AG08396 (cell line): ENCODE measurements at regions not wholly inside any gene's neighbourhood (a gene's known extent, or its start where the extent isn't known, plus 50 kb on each side); places are given as distances from the start of the nearest gene placed in this dataset.

ENCODE experiments used
- DNase-seq: peaks from one replicate; pipeline ENCODE4 v3.0.0; 2012; ENCODE audit warnings: low spot score, mixed read lengths

DNA sequence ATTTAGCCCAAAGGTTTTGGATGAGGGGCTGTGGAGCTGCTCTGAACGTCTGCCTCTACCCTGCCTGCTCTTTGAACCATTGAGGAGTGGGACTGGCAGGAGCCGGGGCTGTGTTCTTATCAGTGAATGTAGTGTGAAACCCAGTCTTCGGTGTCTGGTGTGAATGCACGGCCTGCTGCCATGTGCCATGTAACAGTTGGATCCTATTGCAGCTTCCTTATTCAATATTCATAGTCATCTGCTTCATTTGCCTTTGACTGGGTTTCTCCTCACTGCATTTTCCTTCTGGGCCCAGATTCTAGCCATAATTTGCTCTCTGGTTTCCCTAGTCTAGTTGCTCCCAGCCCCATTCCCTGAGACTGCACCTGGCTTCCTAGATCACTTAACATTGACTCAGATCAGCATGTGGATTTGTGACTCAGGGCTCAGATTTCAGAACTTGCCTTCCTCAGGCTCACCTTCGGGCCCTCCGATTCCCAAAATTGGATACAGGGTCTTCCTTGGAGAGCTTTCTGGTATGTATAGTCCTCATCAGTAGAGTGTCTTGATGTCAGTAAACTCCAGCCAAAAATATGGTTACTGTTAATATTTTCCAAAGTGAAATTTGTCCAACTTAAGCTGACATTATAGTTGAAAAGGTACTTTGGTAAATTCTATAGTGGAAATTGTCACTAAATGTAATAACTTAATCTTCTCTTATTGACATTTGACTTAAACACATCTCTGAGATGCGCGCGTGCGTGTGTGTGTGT, 94.0 kb upstream of the DDIT4L start:
- DNase-seq: no peak

DNA sequence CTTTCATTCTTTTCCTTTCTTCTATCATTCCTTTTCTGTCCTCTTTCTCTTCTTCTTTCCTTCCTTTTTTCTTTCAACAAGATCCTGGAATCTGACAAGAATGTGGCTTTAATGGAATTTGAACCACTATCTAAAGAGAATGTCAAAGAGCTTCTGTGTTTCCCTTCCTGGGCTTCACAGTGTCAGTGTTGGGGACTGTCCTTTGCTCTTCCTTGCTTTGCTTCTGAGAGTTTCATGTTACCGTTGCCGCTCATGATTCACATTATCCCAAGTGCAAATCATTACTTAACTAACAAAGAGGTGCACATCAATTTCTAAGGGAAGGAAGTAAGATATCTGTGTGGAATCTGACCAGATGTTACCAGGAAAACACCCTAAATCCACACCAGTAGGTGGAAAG, 90.5 kb upstream of the DDIT4L start:
- DNase-seq: no peak

DNA sequence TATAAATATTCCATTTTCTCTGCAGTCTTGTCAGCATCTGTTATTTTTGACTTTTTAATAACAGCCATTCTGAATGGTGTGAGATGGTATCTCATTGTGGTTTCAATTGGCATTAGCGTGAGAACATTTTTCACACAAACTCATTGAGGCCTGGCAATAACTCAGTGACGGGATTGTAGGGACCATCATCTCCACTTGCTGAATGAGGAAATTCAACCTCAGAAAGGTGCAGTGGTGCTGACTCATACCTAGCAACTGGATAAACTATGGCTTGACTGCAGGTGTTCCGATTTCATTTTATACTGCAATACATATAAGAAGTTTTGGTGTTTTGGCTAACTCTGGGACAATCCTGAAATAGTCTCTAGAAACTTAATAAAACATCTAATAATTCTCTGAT, 88.3 kb upstream of the DDIT4L start:
- no peak for DNase-seq

- no peak for DNase-seq
Observed at GRCh38 chr4:100269446-100269845, 79.2 kb upstream of the DDIT4L start.

- no peak for DNase-seq
Observed at GRCh38 chr4:100268789-100269188, 78.5 kb upstream of the DDIT4L start.

GRCh38 chr4:100261346-100261745, 71.1 kb upstream of the DDIT4L start:
- DNase-seq: no peak

- no peak for DNase-seq
Observed at GRCh38 chr4:100258675-100259074, 68.4 kb upstream of the DDIT4L start.

DNA sequence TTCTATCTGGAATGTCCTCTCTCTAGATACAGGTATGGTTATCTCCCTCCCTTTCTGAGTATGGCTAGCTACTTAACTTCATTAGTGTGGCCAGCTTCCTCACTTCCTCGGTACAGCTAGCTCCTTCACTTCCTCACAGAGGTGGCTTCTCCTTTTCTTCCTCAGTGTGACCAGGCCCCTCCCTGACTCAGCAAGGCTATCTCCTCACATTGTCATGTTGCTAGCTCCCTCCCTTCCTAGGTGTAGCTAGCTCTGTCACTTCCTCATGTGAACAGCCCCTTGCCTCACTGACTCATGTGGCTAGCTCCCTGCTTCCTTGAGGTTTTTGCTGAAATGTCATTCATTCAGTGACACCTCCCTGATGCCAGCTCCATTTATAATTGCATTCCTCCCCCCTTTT, 67.3 kb upstream of the DDIT4L start:
- DNase-seq: no peak

DNA sequence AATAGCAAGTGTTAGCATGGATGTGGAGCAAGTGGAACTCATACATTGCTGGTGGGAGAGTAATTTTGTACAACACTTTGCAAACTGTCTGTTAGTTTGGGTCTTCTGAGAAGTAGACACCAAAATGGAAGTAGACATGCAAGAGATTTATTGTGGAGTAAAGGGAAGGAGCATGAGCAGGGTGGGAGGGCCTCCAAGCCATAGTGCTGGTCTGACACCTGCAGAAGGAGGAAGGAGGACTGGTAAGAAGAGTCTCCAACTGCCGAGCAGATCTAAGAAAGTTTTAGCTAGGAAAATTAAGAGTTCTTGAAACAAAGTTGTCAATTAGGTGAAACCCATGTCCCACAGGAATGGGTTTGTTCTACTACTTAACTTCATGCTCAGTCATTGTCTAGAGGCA, 64.0 kb upstream of the DDIT4L start:
- no peak for DNase-seq

- DNase-seq: no peak
Observed at GRCh38 chr4:100248476-100248875, 58.2 kb upstream of the DDIT4L start.

DNA sequence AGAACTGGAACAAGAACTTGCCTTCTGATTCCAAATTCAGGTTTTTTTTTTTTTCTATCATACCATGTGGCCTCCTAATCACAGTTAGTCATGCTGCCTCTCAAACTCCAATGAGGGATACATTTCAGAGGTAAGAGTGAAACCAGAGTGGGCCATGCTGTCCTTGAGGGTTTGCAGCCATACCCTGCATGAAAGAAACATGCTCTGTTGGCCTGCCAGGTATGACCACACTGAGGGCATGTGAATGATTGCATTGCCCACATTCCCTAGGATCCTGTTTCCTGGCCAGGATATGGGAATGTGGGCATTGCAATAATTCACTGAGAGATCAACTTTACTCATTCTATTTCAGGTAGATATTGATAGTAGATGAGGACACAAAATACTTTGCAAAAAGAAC, 56.4 kb upstream of the DDIT4L start:
- no peak for DNase-seq

- DNase-seq: no peak
Observed at GRCh38 chr4:100244347-100244746, 54.1 kb upstream of the DDIT4L start.
